B cell (primary cell): ENCODE measurements at regions not wholly inside any gene's neighbourhood (a gene's known extent, or its start where the extent isn't known, plus 50 kb on each side); places are given as distances from the start of the nearest gene placed in this dataset.

Experiments used
- CTCF ChIP-seq: fragments of 200-600 bp; IDR thresholded peaks from one replicate; pipeline ENCODE4 v1.8.0; 2022; ENCODE audit warnings: antibody characterized with exemption, mild to moderate bottlenecking
- EZH2 ChIP-seq: IDR thresholded peaks from 2 replicates; pipeline ENCODE4 v1.6.1; 2012; ENCODE audit warnings: borderline replicate concordance, low read depth, mild to moderate bottlenecking, moderate library complexity, low read length; ENCODE audit not compliant: insufficient read depth, poor library complexity, severe bottlenecking

- TF ChIP-seq CTCF (no peak), EZH2 (no peak)
These were observed 170.8 kb upstream of the SAMSN1 start for GRCh38 chr21:14716761-14717396.
